Stimulated activated naive CD8-positive, alpha-beta T cell treated with anti-CD3 and anti-CD28 coated beads, Interleukin-15, Interleukin-2, amounts not matched to agents 100 ng/mL and 50 ng/mL, for 24 hours (primary cell): ENCODE measurements at regions not wholly inside any gene's neighbourhood (a gene's known extent, or its start where the extent isn't known, plus 50 kb on each side); places are given as distances from the start of the nearest gene placed in this dataset.
"Not testable (repeated sequence)": the region's sequence is repeated elsewhere in the genome, so short reads cannot be mapped to it uniquely, and the experiment has no call there.

Source experiments
- H3K27ac Mint-ChIP-seq: one replicate; pipeline ENCODE4 v1.8.0; 2021; ENCODE audit warnings: mild to moderate bottlenecking, mixed read lengths
- H3K27me3 Mint-ChIP-seq: one replicate; pipeline ENCODE4 v1.8.0; 2021; ENCODE audit warnings: mixed read lengths
- H3K36me3 Mint-ChIP-seq: one replicate; pipeline ENCODE4 v1.8.0; 2021; ENCODE audit warnings: low read depth, mixed read lengths
- H3K4me1 Mint-ChIP-seq: one replicate; pipeline ENCODE4 v1.8.0; 2021; ENCODE audit warnings: low read depth, mixed read lengths
- H3K4me3 Mint-ChIP-seq: one replicate; pipeline ENCODE4 v1.8.0; 2021; ENCODE audit warnings: mild to moderate bottlenecking, mixed read lengths
- H3K9me3 Mint-ChIP-seq: one replicate; pipeline ENCODE4 v1.8.0; 2021; ENCODE audit warnings: mixed read lengths

DNA sequence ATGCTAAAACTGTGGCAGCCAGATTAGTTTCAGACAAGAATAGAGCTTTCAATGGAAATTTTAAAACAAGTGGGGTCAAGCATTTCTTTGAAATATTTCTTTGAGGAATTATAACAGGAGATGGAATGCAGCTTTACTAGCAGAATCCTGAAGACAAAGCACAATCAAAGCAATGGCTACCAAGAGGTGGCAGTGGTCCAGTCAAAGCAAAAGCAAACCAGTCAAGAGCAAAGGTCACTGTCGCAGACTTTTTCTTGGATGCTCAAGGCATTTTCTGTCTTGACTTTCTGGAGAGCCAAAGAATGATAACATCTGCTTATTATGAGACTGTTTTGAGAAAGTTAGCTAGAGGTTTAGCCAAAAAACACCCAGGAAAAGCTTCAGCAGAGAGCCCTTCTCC lies 351.2 kb upstream of the DLGAP1 start:
- Mint-ChIP-seq H3K27me3 (no peaks in the 10 kb centered on the region), H3K36me3 (no peaks in the 10 kb centered on the region), H3K4me1 (no peaks in the 10 kb centered on the region), H3K4me3 (no peak overlapping the region), H3K9me3 (peaks cover 17% of the 10 kb centered on the region), H3K27ac (no peak overlapping the region)

- Mint-ChIP-seq H3K36me3 (no peaks in the 10 kb centered on the region), H3K27ac (no peak overlapping the region), H3K4me1 (no peaks in the 10 kb centered on the region), H3K9me3 (peaks cover 18% of the 10 kb centered on the region), H3K27me3 (no peaks in the 10 kb centered on the region), H3K4me3 (no peak overlapping the region)
Observed at GRCh38 chr18:4802296-4802695, 347.2 kb upstream of the DLGAP1 start.

GRCh38 chr18:4801151-4801550 lies 346.0 kb upstream of the DLGAP1 start:
- H3K9me3 Mint-ChIP-seq = peaks cover 18% of the 10 kb centered on the region
- no peaks in the 10 kb centered on the region for H3K36me3 Mint-ChIP-seq
- no peak overlapping the region for H3K27ac Mint-ChIP-seq
- no peaks in the 10 kb centered on the region for H3K4me1 Mint-ChIP-seq
- no peaks in the 10 kb centered on the region for H3K27me3 Mint-ChIP-seq
- H3K4me3 Mint-ChIP-seq = no peak overlapping the region

GRCh38 chr18:4797002-4797685 lies 342.0 kb upstream of the DLGAP1 start:
- no peaks in the 10 kb centered on the region for H3K36me3 Mint-ChIP-seq
- H3K27ac Mint-ChIP-seq = no peak overlapping the region
- H3K4me1 Mint-ChIP-seq = no peaks in the 10 kb centered on the region
- H3K4me3 Mint-ChIP-seq = no peak overlapping the region
- no peaks in the 10 kb centered on the region for H3K27me3 Mint-ChIP-seq
- H3K9me3 Mint-ChIP-seq = peaks cover 26% of the 10 kb centered on the region

GRCh38 chr18:4789506-4789905 lies 334.4 kb upstream of the DLGAP1 start:
- no peak overlapping the region for H3K27ac Mint-ChIP-seq
- no peaks in the 10 kb centered on the region for H3K27me3 Mint-ChIP-seq
- peaks cover 14% of the 10 kb centered on the region for H3K9me3 Mint-ChIP-seq
- H3K36me3 Mint-ChIP-seq = no peaks in the 10 kb centered on the region
- no peaks in the 10 kb centered on the region for H3K4me1 Mint-ChIP-seq
- no peak overlapping the region for H3K4me3 Mint-ChIP-seq

DNA sequence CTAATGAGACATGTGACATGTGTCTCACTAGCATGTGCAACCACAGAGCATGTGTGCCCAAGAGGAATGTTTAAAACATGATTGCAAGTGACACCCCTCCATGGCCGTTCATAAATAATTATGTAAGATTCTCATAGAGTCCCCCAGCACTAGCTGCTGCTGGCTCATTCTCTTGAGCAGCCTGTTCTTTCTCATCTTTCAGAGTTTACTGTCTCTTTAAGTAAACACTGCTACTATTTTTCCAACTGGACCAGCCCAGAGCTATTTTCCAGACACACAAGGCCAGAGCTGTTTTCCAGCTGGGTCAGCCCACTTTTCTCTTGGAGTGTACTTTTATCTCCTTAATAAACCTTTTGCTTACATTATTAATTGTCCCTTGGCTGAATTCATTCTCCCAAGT lies 326.8 kb upstream of the DLGAP1 start:
- H3K4me3 Mint-ChIP-seq = no peak overlapping the region
- H3K27me3 Mint-ChIP-seq = no peaks in the 10 kb centered on the region
- H3K4me1 Mint-ChIP-seq = no peaks in the 10 kb centered on the region
- no peaks in the 10 kb centered on the region for H3K36me3 Mint-ChIP-seq
- no peak overlapping the region for H3K27ac Mint-ChIP-seq
- H3K9me3 Mint-ChIP-seq = peaks cover 4% of the 10 kb centered on the region

GRCh38 chr18:4765401-4765800 lies 310.3 kb upstream of the DLGAP1 start:
- Mint-ChIP-seq H3K4me1 (no peaks in the 10 kb centered on the region), H3K27ac (no peak overlapping the region), H3K4me3 (no peak overlapping the region), H3K36me3 (no peaks in the 10 kb centered on the region), H3K27me3 (no peaks in the 10 kb centered on the region), H3K9me3 (peaks cover 22% of the 10 kb centered on the region)

- Mint-ChIP-seq H3K4me3 (no peak overlapping the region), H3K27me3 (no peaks in the 10 kb centered on the region), H3K4me1 (no peaks in the 10 kb centered on the region), H3K36me3 (no peaks in the 10 kb centered on the region), H3K9me3 (peaks cover 9% of the 10 kb centered on the region), H3K27ac (no peak overlapping the region)
Observed at GRCh38 chr18:4762330-4762729, 307.2 kb upstream of the DLGAP1 start.

DNA sequence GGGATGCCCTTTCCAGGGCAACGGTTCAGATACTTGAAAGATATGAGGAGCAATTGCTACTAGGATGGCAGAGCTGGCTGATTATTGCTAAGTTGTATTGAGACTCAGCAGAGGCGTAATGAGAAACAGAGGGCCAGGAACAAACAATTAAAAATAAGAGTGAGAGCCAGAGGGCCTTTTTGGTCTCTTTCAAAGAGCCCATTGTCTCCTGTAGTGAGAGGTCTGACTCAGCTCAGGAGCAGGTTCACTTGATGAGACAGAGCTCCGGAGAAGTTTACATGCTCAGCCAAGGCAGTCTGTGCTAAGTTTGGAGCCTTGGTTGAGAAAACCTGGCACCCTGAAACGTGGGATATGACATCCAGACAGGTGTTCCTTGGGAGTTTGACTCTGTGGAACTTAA lies 303.9 kb upstream of the DLGAP1 start:
- Mint-ChIP-seq H3K27me3 (no peaks in the 10 kb centered on the region), H3K9me3 (peaks cover 9% of the 10 kb centered on the region), H3K27ac (no peak overlapping the region), H3K4me3 (no peak overlapping the region), H3K4me1 (no peaks in the 10 kb centered on the region), H3K36me3 (no peaks in the 10 kb centered on the region)

- Mint-ChIP-seq H3K9me3 (peaks cover 9% of the 10 kb centered on the region), H3K4me3 (no peak overlapping the region), H3K27ac (no peak overlapping the region), H3K36me3 (no peaks in the 10 kb centered on the region), H3K27me3 (no peaks in the 10 kb centered on the region), H3K4me1 (no peaks in the 10 kb centered on the region)
Observed at GRCh38 chr18:4755848-4756247, 300.7 kb upstream of the DLGAP1 start.

DNA sequence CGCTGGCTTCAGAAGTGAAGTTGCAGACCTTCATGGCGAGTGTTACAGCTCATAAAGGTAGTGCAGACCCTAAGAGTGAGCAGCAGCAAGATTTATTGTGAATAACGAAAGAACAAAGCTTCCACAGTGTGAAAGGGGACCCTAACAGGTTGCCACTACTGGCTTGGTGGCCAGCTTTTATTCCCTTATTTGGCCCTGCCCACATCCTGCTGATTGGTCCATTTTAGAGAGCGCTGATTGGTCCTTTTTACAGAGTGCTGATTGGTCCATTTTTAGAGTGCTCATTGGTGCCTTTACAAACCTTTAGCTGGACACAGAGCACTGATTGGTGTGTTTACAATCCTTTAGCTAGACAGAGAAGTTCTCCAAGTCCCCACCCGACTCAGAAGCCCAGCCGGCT lies 298.0 kb upstream of the DLGAP1 start:
- H3K27me3 Mint-ChIP-seq, H3K4me3 Mint-ChIP-seq, H3K36me3 Mint-ChIP-seq, H3K9me3 Mint-ChIP-seq, H3K4me1 Mint-ChIP-seq, H3K27ac Mint-ChIP-seq: not testable (repeated sequence)

GRCh38 chr18:4751523-4751922 lies 296.4 kb upstream of the DLGAP1 start:
- Mint-ChIP-seq H3K4me1 (no peaks in the 10 kb centered on the region), H3K36me3 (no peaks in the 10 kb centered on the region), H3K27me3 (no peaks in the 10 kb centered on the region), H3K9me3 (peaks cover 8% of the 10 kb centered on the region), H3K4me3 (no peak overlapping the region), H3K27ac (no peak overlapping the region)

- Mint-ChIP-seq H3K4me1 (no peaks in the 10 kb centered on the region), H3K9me3 (peaks cover 8% of the 10 kb centered on the region), H3K36me3 (no peaks in the 10 kb centered on the region), H3K27me3 (no peaks in the 10 kb centered on the region), H3K27ac (no peak overlapping the region), H3K4me3 (no peak overlapping the region)
Observed at GRCh38 chr18:4750393-4751346, 295.6 kb upstream of the DLGAP1 start.

- peaks cover 9% of the 10 kb centered on the region for H3K9me3 Mint-ChIP-seq
- H3K36me3 Mint-ChIP-seq = no peaks in the 10 kb centered on the region
- no peaks in the 10 kb centered on the region for H3K4me1 Mint-ChIP-seq
- no peak overlapping the region for H3K4me3 Mint-ChIP-seq
- no peak overlapping the region for H3K27ac Mint-ChIP-seq
- no peaks in the 10 kb centered on the region for H3K27me3 Mint-ChIP-seq
Observed at GRCh38 chr18:4748975-4749374, 293.9 kb upstream of the DLGAP1 start.

GRCh38 chr18:4734903-4735302 lies 279.8 kb upstream of the DLGAP1 start:
- Mint-ChIP-seq H3K27ac (no peak overlapping the region), H3K9me3 (peaks cover 10% of the 10 kb centered on the region), H3K4me3 (no peak overlapping the region), H3K4me1 (no peaks in the 10 kb centered on the region), H3K36me3 (no peaks in the 10 kb centered on the region), H3K27me3 (no peaks in the 10 kb centered on the region)
